ENCODE measurements at regions not wholly inside any gene's neighbourhood (a gene's known extent, or its start where the extent isn't known, plus 50 kb on each side); places are given as distances from the start of the nearest gene placed in this dataset.

DNA sequence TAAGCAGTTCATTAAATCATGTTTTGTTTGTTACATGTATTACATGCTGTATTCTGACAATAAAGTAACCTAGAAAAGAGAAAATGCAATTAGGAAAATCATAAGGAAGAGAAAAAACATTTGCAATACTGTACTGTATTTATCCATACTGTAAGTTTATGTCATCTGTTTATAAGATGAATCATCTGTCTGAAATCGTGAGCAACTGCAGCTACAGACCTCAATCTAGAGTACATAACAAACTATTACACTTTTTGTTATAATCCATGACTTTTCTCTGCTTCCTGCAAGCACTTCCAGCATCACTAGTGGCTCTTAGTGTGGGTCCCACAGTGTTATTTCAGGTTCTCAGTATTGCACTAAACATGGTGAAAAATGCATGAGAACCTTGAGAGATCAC lies 144.4 kb upstream of the NR4A3 start:
- no CpG with 5 or more reads among the region's 1 CpG for WGBS (ENCODE audit: extremely low coverage, insufficient read length, low lambda C conversion rate)
- H3K27ac ChIP-seq (ENCODE audit: insufficient read length, low read depth, low read length) = no peak overlapping the region

More for the DNA sequence above, 144.4 kb upstream of the NR4A3 start:
- Histone ChIP-seq H4K8ac (replicated peaks; ENCODE audit: insufficient read length, low read depth, low read length) (no peak overlapping the region), H3T11ph (ENCODE audit: low read length) (no peak overlapping the region), H3K23ac (ENCODE audit: insufficient read length, low read depth, low read length) (no peak overlapping the region), H3K9ac (ENCODE audit: extremely low read depth, insufficient read length, low read length) (no peak overlapping the region), H4K5ac (ENCODE audit: insufficient read length, low read depth, low read length) (no peak overlapping the region), H3K79me2 (ENCODE audit: insufficient read depth, low read length) (no peaks in the 10 kb centered on the region), H3K18ac (ENCODE audit: insufficient read length, low read depth, low read length) (no peak overlapping the region), H3K4me1 (ENCODE audit: insufficient read depth, low read length) (no peaks in the 10 kb centered on the region), H2BK12ac (ENCODE audit: insufficient read length, low read depth, low read length) (no peak overlapping the region), H3K4me2 (ENCODE audit: insufficient read depth, insufficient read length, low read length) (no peak overlapping the region), H3K79me1 (ENCODE audit: insufficient read depth, low read depth, low read length, poor library complexity, severe bottlenecking) (no peaks in the 10 kb centered on the region), H4K91ac (ENCODE audit: insufficient read length, low read depth, low read length) (no peak overlapping the region), H2AK5ac (ENCODE audit: insufficient read length, low read length) (no peak overlapping the region), H3K14ac (ENCODE audit: insufficient read depth, low read length) (no peak overlapping the region), H3K27me3 (ENCODE audit: insufficient read depth, low read length) (no peaks in the 10 kb centered on the region), H2BK5ac (ENCODE audit: insufficient read length, low read length) (no peak overlapping the region), H3K23me2 (ENCODE audit: insufficient read length, low read depth, low read length, poor library complexity, severe bottlenecking) (no peaks in the 10 kb centered on the region), H2BK120ac (ENCODE audit: low read depth, low read length, poor library complexity, severe bottlenecking) (no peak overlapping the region), H2BK20ac (ENCODE audit: low read depth, low read length, poor library complexity, severe bottlenecking) (no peak overlapping the region), H3K9me3 (ENCODE audit: control insufficient read depth, low read depth, low read length) (no peaks in the 10 kb centered on the region), H4K20me1 (ENCODE audit: control insufficient read depth, insufficient read depth, insufficient read length) (no peaks in the 10 kb centered on the region), H3K56ac (ENCODE audit: insufficient read length, low read depth, low read length) (no peak overlapping the region), H2AFZ (ENCODE audit: low read length) (no peak overlapping the region), H3K4ac (ENCODE audit: low read depth, low read length) (no peak overlapping the region), H2BK15ac (ENCODE audit: low read depth, low read length) (no peak overlapping the region)
- peaks cover 0 to 5% of the 10 kb centered on the region in 2 experiments; a peak in 1 of 4 replicates for H3K4me1 Mint-ChIP-seq
- no peak for DNase-seq
- no peaks in the 10 kb centered on the region for H3K27me3 Mint-ChIP-seq (ENCODE audit: low read depth)
- H3K9me3 Mint-ChIP-seq = peaks cover 15 to 29% of the 10 kb centered on the region in 2 experiments
- no peak overlapping the region for H3K27ac Mint-ChIP-seq
- no peak overlapping the region for H3K4me3 Mint-ChIP-seq
- peaks cover 12 to 23% (median 19%) of the 10 kb centered on the region in 3 experiments for H3K36me3 Mint-ChIP-seq (ENCODE audit: insufficient read depth in 1 of 3, low read depth in 3 of 3)
- TF ChIP-seq, protein P1, sequence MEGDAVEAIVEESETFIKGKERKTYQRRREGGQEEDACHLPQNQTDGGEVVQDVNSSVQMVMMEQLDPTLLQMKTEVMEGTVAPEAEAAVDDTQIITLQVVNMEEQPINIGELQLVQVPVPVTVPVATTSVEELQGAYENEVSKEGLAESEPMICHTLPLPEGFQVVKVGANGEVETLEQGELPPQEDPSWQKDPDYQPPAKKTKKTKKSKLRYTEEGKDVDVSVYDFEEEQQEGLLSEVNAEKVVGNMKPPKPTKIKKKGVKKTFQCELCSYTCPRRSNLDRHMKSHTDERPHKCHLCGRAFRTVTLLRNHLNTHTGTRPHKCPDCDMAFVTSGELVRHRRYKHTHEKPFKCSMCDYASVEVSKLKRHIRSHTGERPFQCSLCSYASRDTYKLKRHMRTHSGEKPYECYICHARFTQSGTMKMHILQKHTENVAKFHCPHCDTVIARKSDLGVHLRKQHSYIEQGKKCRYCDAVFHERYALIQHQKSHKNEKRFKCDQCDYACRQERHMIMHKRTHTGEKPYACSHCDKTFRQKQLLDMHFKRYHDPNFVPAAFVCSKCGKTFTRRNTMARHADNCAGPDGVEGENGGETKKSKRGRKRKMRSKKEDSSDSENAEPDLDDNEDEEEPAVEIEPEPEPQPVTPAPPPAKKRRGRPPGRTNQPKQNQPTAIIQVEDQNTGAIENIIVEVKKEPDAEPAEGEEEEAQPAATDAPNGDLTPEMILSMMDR (conservative IDR thresholded peaks at IDR 0.05) = no peak
